SK-N-SH (cell line): ENCODE measurements at regions not wholly inside any gene's neighbourhood (a gene's known extent, or its start where the extent isn't known, plus 50 kb on each side); places are given as distances from the start of the nearest gene placed in this dataset.

Source experiments
- CTCF ChIA-PET: fragments of 300-600, 350-600 bp; formaldehyde crosslinking; extraction: SDS; loops from one replicate; lab custom pipeline; 2021; lab: Yijun Ruan, JAX
- POLR2A ChIA-PET: fragments of 350-600 bp; sonication (Branson Sonifier 250); formaldehyde crosslinking; extraction: SDS; loops from one replicate; lab custom pipeline; 2020; ENCODE audit warnings: antibody characterized with exemption, inconsistent platforms; lab: Yijun Ruan, JAX
- DNase-seq: peaks from one replicate; pipeline ENCODE4 v3.0.0; 2012
- H2AFZ ChIP-seq: fragments of 200-600 bp; sonication (generic); 2 replicates; pipeline ENCODE4 v1.8.1; 2016; ENCODE audit warnings: antibody characterized with exemption, mild to moderate bottlenecking, low read depth
- H3F3A ChIP-seq: fragments of 200-600 bp; sonication (generic); replicated peaks from 2 replicates; pipeline ENCODE3; 2016; ENCODE audit warnings: antibody characterized with exemption, mild to moderate bottlenecking; ENCODE audit not compliant: insufficient read depth
- H3K27ac ChIP-seq, 2 experiments: fragments of 200-500 bp in 1 of 2; fragments of 200-600 bp in 1 of 2; sonication (Bioruptor generic) in 1 of 2; sonication (generic), shearing (Covaris generic) in 1 of 2; 2 replicates each; pipeline versions ENCODE4 v1.5.1 to v1.6.1; 2014 to 2016; ENCODE audit warnings: low read depth in 2 of 2, inconsistent platforms in 1 of 2, low read length in 1 of 2, mild to moderate bottlenecking in 1 of 2, mixed read lengths in 1 of 2
- H3K27me3 ChIP-seq: fragments of 200-600 bp; sonication (generic), shearing (Covaris generic); 2 replicates; pipeline ENCODE4 v1.6.1; 2016; ENCODE audit warnings: mixed run types; ENCODE audit not compliant: insufficient read depth
- H3K36me3 ChIP-seq, 2 experiments: fragments of 200-500 bp in 1 of 2; fragments of 200-600 bp in 1 of 2; sonication (Bioruptor generic) in 1 of 2; sonication (generic) in 1 of 2; replicated peaks in 1 of 2; 2 replicates each; pipeline versions ENCODE3 to v1.5.1; 2014 to 2016; ENCODE audit warnings: low read length in 1 of 2, mild to moderate bottlenecking in 1 of 2; ENCODE audit not compliant: insufficient read depth in 2 of 2, control insufficient read depth in 1 of 2
- H3K4me1 ChIP-seq, 2 experiments: fragments of 200-500 bp in 1 of 2; fragments of 200-600 bp in 1 of 2; sonication (Bioruptor generic) in 1 of 2; sonication (generic), shearing (Covaris generic) in 1 of 2; 2 replicates each; pipeline versions ENCODE4 v1.5.1 to v1.6.1; 2014 to 2016; ENCODE audit warnings: low read depth in 1 of 2, low read length in 1 of 2, mixed run types in 1 of 2; ENCODE audit not compliant: insufficient read depth in 2 of 2, control insufficient read depth in 1 of 2
- H3K4me2 ChIP-seq: fragments of 200-600 bp; sonication (generic), shearing (Covaris generic); 2 replicates; pipeline ENCODE4 v1.6.1; 2017; ENCODE audit warnings: mixed run types
- H3K4me3 ChIP-seq, 2 experiments: fragments of 200-500 bp in 1 of 2; fragments of 200-600 bp in 1 of 2; sonication (Bioruptor generic) in 1 of 2; sonication (generic), shearing (Covaris generic) in 1 of 2; 2 replicates each; pipeline versions ENCODE4 v1.5.1 to v1.8.1; 2014 to 2016; ENCODE audit warnings: low read depth in 2 of 2, inconsistent platforms in 1 of 2, low read length in 1 of 2, mild to moderate bottlenecking in 1 of 2, mixed read lengths in 1 of 2, moderate library complexity in 1 of 2
- H3K79me2 ChIP-seq: fragments of 200-600 bp; sonication (generic); 2 replicates; pipeline ENCODE4 v1.8.1; 2017; ENCODE audit warnings: mild to moderate bottlenecking; ENCODE audit not compliant: insufficient read depth
- H3K9ac ChIP-seq: fragments of 200-600 bp; sonication (generic); 2 replicates; pipeline ENCODE4 v1.6.1; 2017; ENCODE audit warnings: mixed run types
- H3K9me2 ChIP-seq: fragments of 200-600 bp; sonication (generic); 2 replicates; pipeline ENCODE4 v1.6.1; 2017; ENCODE audit warnings: mixed run types
- H3K9me3 ChIP-seq: fragments of 200-600 bp; sonication (generic); 2 replicates; pipeline ENCODE4 v1.6.1; 2017; ENCODE audit warnings: mixed run types, mild to moderate bottlenecking, moderate library complexity
- H4K20me1 ChIP-seq: fragments of 200-600 bp; sonication (generic); 2 replicates; pipeline ENCODE4 v1.6.1; 2017; ENCODE audit warnings: mild to moderate bottlenecking, mixed run types; ENCODE audit not compliant: insufficient read depth
- ELF1 ChIP-seq: IDR thresholded peaks from 2 replicates; pipeline ENCODE4 v1.4.0; 2012
- EP300 ChIP-seq, 2 experiments: IDR thresholded peaks; 2 replicates each; pipeline versions ENCODE4 v1.4.0 to v1.6.1; 2012; ENCODE audit warnings: borderline replicate concordance in 1 of 2, low read depth in 1 of 2, low read length in 1 of 2
- FOSL2 ChIP-seq: IDR thresholded peaks from 2 replicates; pipeline ENCODE4 v1.4.0; 2012; ENCODE audit warnings: low read depth, mild to moderate bottlenecking, moderate library complexity, borderline replicate concordance
- GABPA ChIP-seq: IDR thresholded peaks from 2 replicates; pipeline ENCODE4 v1.4.0; 2012; ENCODE audit warnings: low read depth, mild to moderate bottlenecking
- JUND ChIP-seq: IDR thresholded peaks from 2 replicates; pipeline ENCODE4 v1.4.0; 2012
- MEF2A ChIP-seq: IDR thresholded peaks from 2 replicates; pipeline ENCODE4 v1.4.0; 2012; ENCODE audit warnings: low read depth, borderline replicate concordance
- MXI1 ChIP-seq: IDR thresholded peaks from 2 replicates; pipeline ENCODE4 v1.6.1; 2012; ENCODE audit warnings: mild to moderate bottlenecking, low read depth, low read length, improper control_type of control experiment
- NFIC ChIP-seq: IDR thresholded peaks from 2 replicates; pipeline ENCODE4 v1.4.0; 2012; ENCODE audit warnings: borderline replicate concordance
- POLR2AphosphoS5 ChIP-seq: IDR thresholded peaks from 2 replicates; pipeline ENCODE4 v1.6.1; 2012; ENCODE audit warnings: low read depth, low read length
- TCF12 ChIP-seq: IDR thresholded peaks from 2 replicates; pipeline ENCODE4 v1.4.0; 2012
- TEAD4 ChIP-seq: IDR thresholded peaks from 2 replicates; pipeline ENCODE4 v1.4.0; 2012; ENCODE audit warnings: mild to moderate bottlenecking, borderline replicate concordance; ENCODE audit not compliant: insufficient read depth
- YY1 ChIP-seq: IDR thresholded peaks from 2 replicates; pipeline ENCODE4 v1.4.0; 2012; ENCODE audit warnings: low read depth, mild to moderate bottlenecking
- WGBS: methylation state at CpG from one replicate; pipeline ENCODE4 v1.1.6; 2017; ENCODE audit warnings: low lambda C conversion rate; 5-methylcytosine and 5-hydroxymethylcytosine counted together
- small RNA-seq, 7 experiments: library from RNA; depleted of rRNA; stranded (forward); fragments of <200 nt; gene quantifications; one replicate each; pipeline ENCODE3, GENCODE V24; 2012
- TF ChIP-seq, protein P1 (sequence below): fragments of 200-600 bp; sonication (generic); IDR thresholded peaks from 2 replicates; pipeline ENCODE4 v1.6.1; 2017; ENCODE audit warnings: antibody characterized with exemption, mild to moderate bottlenecking, moderate library complexity
- TF ChIP-seq, protein P2 (sequence below): IDR thresholded peaks from 2 replicates; pipeline ENCODE4 v1.4.0; 2012; ENCODE audit warnings: low read depth, borderline replicate concordance
- TF ChIP-seq, protein P3 (sequence below): IDR thresholded peaks from 2 replicates; pipeline ENCODE4 v1.4.0; 2012; ENCODE audit warnings: low read depth
- TF ChIP-seq, protein P4 (sequence below): IDR thresholded peaks from 2 replicates; pipeline ENCODE4; 2012
- TF ChIP-seq, protein P5 (sequence below): fragments of 150-350 bp; IDR thresholded peaks from 2 replicates; pipeline ENCODE4 v1.6.1; 2016; ENCODE audit warnings: mild to moderate bottlenecking, low read depth, low read length

DNA sequence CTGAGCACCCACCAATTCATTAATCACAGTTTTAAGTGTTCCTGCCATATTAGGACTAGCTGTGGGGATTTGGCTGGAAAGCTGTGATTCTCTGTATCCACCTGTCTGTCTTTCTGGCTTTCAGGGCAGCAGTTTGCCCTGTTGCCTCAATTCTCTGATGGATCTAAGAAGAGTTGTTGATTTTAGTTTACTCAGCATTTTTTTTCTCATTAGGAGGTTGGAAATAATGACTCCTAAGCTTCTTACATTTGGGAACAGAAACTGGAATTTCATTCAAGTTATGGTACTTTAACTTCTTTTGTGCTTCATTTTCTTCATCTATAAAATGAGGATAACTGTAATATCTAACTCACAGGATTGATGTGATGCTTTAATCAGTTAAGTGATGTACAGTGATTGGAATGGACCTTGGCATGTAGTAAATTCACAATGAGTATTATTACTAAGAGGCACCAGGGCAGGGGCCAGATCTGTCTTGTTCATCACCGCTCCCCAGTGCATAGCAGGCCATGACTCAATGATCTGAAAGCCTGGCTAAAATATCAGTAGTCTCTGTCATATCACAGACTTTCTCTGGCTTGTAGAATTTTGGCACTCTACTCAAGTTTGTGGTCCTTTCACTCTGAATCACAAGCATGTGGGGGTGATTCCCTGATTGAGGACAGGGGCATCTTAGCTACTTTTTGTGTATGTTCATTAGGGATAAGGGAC lies 51.4 kb upstream of the GREM2 start:
- 25% methylated on average over 1 of the region's 1 CpG for WGBS
- Histone ChIP-seq H2AFZ (no peak overlapping the region; the same call in 1 of the 2 replicates), H3F3A (peaks cover 24% of the 10 kb centered on the region), H3K9me3 (no peaks in the 10 kb centered on the region)
- POLR2A ChIA-PET, result no interaction called here
- CTCF ChIA-PET, result interaction anchor here (1.1 kb wide), 1 partner anchor 198 kb away, joined by 3 read pairs; no protein-coding TSS in a partner anchor
- TF ChIP-seq, protein P1, sequence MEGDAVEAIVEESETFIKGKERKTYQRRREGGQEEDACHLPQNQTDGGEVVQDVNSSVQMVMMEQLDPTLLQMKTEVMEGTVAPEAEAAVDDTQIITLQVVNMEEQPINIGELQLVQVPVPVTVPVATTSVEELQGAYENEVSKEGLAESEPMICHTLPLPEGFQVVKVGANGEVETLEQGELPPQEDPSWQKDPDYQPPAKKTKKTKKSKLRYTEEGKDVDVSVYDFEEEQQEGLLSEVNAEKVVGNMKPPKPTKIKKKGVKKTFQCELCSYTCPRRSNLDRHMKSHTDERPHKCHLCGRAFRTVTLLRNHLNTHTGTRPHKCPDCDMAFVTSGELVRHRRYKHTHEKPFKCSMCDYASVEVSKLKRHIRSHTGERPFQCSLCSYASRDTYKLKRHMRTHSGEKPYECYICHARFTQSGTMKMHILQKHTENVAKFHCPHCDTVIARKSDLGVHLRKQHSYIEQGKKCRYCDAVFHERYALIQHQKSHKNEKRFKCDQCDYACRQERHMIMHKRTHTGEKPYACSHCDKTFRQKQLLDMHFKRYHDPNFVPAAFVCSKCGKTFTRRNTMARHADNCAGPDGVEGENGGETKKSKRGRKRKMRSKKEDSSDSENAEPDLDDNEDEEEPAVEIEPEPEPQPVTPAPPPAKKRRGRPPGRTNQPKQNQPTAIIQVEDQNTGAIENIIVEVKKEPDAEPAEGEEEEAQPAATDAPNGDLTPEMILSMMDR, result no peak
- TF ChIP-seq EP300 (IDR thresholded peaks at IDR 0.05; ENCODE audit: borderline replicate concordance in 1 of 2, low read depth in 1 of 2, low read length in 1 of 2) (peak in 1 of 2 experiments; percentile 71; a peak in 1 of 4 replicates), NFIC (peak; percentile 83), ELF1 (no peak), TCF12 (peak; percentile 76), TEAD4 (peak; percentile 75; the same call in 1 of the 2 replicates), JUND (peak; percentile 78), GABPA (no peak), MXI1 (no peak), YY1 (no peak), FOSL2 (peak; percentile 80), MEF2A (no peak), POLR2AphosphoS5 (no peak)
- TF ChIP-seq, protein P2, sequence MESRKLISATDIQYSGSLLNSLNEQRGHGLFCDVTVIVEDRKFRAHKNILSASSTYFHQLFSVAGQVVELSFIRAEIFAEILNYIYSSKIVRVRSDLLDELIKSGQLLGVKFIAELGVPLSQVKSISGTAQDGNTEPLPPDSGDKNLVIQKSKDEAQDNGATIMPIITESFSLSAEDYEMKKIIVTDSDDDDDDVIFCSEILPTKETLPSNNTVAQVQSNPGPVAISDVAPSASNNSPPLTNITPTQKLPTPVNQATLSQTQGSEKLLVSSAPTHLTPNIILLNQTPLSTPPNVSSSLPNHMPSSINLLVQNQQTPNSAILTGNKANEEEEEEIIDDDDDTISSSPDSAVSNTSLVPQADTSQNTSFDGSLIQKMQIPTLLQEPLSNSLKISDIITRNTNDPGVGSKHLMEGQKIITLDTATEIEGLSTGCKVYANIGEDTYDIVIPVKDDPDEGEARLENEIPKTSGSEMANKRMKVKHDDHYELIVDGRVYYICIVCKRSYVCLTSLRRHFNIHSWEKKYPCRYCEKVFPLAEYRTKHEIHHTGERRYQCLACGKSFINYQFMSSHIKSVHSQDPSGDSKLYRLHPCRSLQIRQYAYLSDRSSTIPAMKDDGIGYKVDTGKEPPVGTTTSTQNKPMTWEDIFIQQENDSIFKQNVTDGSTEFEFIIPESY, result no peak
- TF ChIP-seq, protein P3, sequence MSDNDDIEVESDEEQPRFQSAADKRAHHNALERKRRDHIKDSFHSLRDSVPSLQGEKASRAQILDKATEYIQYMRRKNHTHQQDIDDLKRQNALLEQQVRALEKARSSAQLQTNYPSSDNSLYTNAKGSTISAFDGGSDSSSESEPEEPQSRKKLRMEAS, result no peak
- TF ChIP-seq, protein P4, sequence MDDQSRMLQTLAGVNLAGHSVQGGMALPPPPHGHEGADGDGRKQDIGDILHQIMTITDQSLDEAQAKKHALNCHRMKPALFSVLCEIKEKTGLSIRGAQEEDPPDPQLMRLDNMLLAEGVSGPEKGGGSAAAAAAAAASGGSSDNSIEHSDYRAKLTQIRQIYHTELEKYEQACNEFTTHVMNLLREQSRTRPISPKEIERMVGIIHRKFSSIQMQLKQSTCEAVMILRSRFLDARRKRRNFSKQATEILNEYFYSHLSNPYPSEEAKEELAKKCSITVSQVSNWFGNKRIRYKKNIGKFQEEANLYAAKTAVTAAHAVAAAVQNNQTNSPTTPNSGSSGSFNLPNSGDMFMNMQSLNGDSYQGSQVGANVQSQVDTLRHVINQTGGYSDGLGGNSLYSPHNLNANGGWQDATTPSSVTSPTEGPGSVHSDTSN, result peak; percentile 91
- TF ChIP-seq, protein P5, sequence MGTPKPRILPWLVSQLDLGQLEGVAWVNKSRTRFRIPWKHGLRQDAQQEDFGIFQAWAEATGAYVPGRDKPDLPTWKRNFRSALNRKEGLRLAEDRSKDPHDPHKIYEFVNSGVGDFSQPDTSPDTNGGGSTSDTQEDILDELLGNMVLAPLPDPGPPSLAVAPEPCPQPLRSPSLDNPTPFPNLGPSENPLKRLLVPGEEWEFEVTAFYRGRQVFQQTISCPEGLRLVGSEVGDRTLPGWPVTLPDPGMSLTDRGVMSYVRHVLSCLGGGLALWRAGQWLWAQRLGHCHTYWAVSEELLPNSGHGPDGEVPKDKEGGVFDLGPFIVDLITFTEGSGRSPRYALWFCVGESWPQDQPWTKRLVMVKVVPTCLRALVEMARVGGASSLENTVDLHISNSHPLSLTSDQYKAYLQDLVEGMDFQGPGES, result no peak
- TF ChIP-seq, all 33 proteins: peak for 7
- no peaks in the 10 kb centered on the region for H3K9me2 ChIP-seq
- no peaks in the 10 kb centered on the region for H3K27me3 ChIP-seq
- H3K4me1 ChIP-seq, result no peaks in the 10 kb centered on the region; a peak in 1 of 4 replicates
- H3K9ac ChIP-seq, result no peak overlapping the region
- no peak overlapping the region for H3K4me3 ChIP-seq
- H3K36me3 ChIP-seq, result no peaks in the 10 kb centered on the region
- DNase-seq, result no peak
- no peaks in the 10 kb centered on the region for H3K79me2 ChIP-seq
- 0 out of 2 replicates have a peak overlapping the region, but pooled peaks have one; percentile 9 for H3K4me2 ChIP-seq
- H4K20me1 ChIP-seq, result no peaks in the 10 kb centered on the region
- peak overlapping the region in 1 of 2 experiments; percentile 51; a peak in 2 of 4 replicates for H3K27ac ChIP-seq

Small RNA genes lying in the stretch of these regions (small RNA-seq; reads per million reads assigned to genes)
- gene RF00019, result 0 reads per million in 7 experiments
